ENCODE measurements at regions not wholly inside any gene's neighbourhood (a gene's known extent, or its start where the extent isn't known, plus 50 kb on each side); places are given as distances from the start of the nearest gene placed in this dataset.

DNA sequence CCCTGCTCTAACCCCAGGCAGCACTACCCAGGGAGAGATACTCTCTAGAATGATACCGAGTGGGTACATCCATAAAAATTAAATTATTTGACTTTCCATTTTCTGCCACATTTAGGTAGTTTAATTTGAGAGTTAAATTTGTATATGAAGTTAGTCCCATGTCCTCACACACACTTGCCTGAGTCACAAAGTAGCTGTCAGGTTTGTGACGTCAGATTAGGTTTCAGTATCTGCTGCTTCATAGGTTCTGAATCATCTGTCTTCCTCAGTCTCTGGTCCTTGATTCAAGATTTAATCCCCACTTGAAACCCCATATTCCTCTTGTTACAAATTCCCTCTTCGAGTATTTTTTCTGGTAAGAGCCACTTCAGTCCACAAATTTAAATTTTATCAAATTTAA is 738.6 kb upstream of the FAM98A start:
- no peaks in the 10 kb centered on the region for H3K4me1 ChIP-seq (ENCODE audit: insufficient read depth, low read length)
- H3K4me3 ChIP-seq (ENCODE audit: low read depth in 1 of 2, low read length in 2 of 2), result no peak overlapping the region
- H3K9me3 ChIP-seq (ENCODE audit: low read length), result no peaks in the 10 kb centered on the region
- no peak overlapping the region for H3K27ac ChIP-seq (ENCODE audit: low read depth, low read length)
- no peak overlapping the region for H3K9ac ChIP-seq (ENCODE audit: low read length)
- H3K27me3 ChIP-seq (ENCODE audit: control insufficient read depth in 1 of 2, insufficient read depth in 2 of 2, low read length in 2 of 2), result no peaks in the 10 kb centered on the region
- no peaks in the 10 kb centered on the region for H3K36me3 ChIP-seq (ENCODE audit: insufficient read depth, low read length)

GRCh38 chr2:34332813-34333212 is 733.7 kb upstream of the FAM98A start:
- Histone ChIP-seq H3K27me3 (ENCODE audit: control insufficient read depth in 1 of 2, insufficient read depth in 2 of 2, low read length in 2 of 2) (no peaks in the 10 kb centered on the region), H3K4me3 (ENCODE audit: low read depth in 1 of 2, low read length in 2 of 2) (no peak overlapping the region), H3K9ac (ENCODE audit: low read length) (no peak overlapping the region), H3K9me3 (ENCODE audit: low read length) (no peaks in the 10 kb centered on the region), H3K36me3 (ENCODE audit: insufficient read depth, low read length) (no peaks in the 10 kb centered on the region), H3K27ac (ENCODE audit: low read depth, low read length) (no peak overlapping the region), H3K4me1 (ENCODE audit: insufficient read depth, low read length) (no peaks in the 10 kb centered on the region)

GRCh38 chr2:34320056-34320455 is 721.0 kb upstream of the FAM98A start:
- Histone ChIP-seq H3K9me3 (ENCODE audit: low read length) (no peaks in the 10 kb centered on the region), H3K4me1 (ENCODE audit: insufficient read depth, low read length) (no peaks in the 10 kb centered on the region), H3K36me3 (ENCODE audit: insufficient read depth, low read length) (no peaks in the 10 kb centered on the region), H3K27ac (ENCODE audit: low read depth, low read length) (no peak overlapping the region), H3K4me3 (ENCODE audit: low read depth in 1 of 2, low read length in 2 of 2) (no peak overlapping the region), H3K9ac (ENCODE audit: low read length) (no peak overlapping the region), H3K27me3 (ENCODE audit: control insufficient read depth in 1 of 2, insufficient read depth in 2 of 2, low read length in 2 of 2) (no peaks in the 10 kb centered on the region)

DNA sequence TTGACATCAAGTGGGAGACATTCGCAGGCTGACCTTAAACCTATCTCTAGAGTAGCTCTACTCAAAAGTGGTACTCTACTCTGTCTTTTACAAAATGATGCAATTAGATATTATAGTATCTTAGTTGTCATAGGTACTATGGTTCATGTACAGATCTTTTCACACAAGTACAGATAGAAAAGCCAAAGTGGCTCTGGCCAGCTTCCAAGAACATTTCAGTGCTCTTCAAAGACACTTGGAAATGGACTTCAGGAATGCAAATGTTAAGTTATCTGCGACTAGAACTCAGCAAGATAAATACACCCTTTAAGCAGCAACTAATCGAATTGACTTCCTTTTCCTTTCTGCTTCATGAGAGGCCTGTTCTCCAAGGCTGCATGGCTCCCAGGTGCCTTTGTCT is 718.7 kb upstream of the FAM98A start:
- H3K36me3 ChIP-seq (ENCODE audit: insufficient read depth, low read length), result no peaks in the 10 kb centered on the region
- H3K9me3 ChIP-seq (ENCODE audit: low read length), result no peaks in the 10 kb centered on the region
- H3K27me3 ChIP-seq (ENCODE audit: control insufficient read depth in 1 of 2, insufficient read depth in 2 of 2, low read length in 2 of 2), result no peaks in the 10 kb centered on the region
- no peak overlapping the region for H3K9ac ChIP-seq (ENCODE audit: low read length)
- H3K4me1 ChIP-seq (ENCODE audit: insufficient read depth, low read length), result no peaks in the 10 kb centered on the region
- no peak overlapping the region for H3K4me3 ChIP-seq (ENCODE audit: low read depth in 1 of 2, low read length in 2 of 2)
- H3K27ac ChIP-seq (ENCODE audit: low read depth, low read length), result no peak overlapping the region

- no peak overlapping the region for H3K27ac ChIP-seq (ENCODE audit: low read depth, low read length)
- H3K27me3 ChIP-seq (ENCODE audit: control insufficient read depth in 1 of 2, insufficient read depth in 2 of 2, low read length in 2 of 2), result no peaks in the 10 kb centered on the region
- H3K4me3 ChIP-seq (ENCODE audit: low read depth in 1 of 2, low read length in 2 of 2), result no peak overlapping the region
- no peaks in the 10 kb centered on the region for H3K36me3 ChIP-seq (ENCODE audit: insufficient read depth, low read length)
- no peak overlapping the region for H3K9ac ChIP-seq (ENCODE audit: low read length)
- no peaks in the 10 kb centered on the region for H3K9me3 ChIP-seq (ENCODE audit: low read length)
- H3K4me1 ChIP-seq (ENCODE audit: insufficient read depth, low read length), result no peaks in the 10 kb centered on the region
Observed at GRCh38 chr2:34316788-34317187, 717.7 kb upstream of the FAM98A start.

DNA sequence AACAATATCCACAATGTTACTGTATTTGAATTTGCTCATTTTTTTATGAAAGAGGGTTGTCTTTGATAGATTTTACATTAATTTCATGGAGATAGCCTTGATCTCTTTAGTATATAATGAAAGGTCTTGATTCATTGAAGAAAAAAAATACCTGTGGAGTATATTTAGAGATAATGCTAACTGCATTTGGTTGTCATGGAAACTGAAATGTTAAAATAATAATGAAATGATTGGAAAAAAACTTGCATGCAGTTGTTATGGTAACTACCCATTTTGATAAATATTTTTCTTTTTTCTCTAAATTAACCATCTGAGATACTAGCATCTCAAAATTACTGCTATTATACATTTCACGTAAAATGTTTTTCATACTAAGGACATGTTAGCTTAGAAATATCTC is 712.7 kb upstream of the FAM98A start:
- H3K4me3 ChIP-seq (ENCODE audit: low read depth in 1 of 2, low read length in 2 of 2), result no peak overlapping the region
- no peak overlapping the region for H3K27ac ChIP-seq (ENCODE audit: low read depth, low read length)
- H3K9ac ChIP-seq (ENCODE audit: low read length), result no peak overlapping the region
- H3K36me3 ChIP-seq (ENCODE audit: insufficient read depth, low read length), result no peaks in the 10 kb centered on the region
- no peaks in the 10 kb centered on the region for H3K4me1 ChIP-seq (ENCODE audit: insufficient read depth, low read length)
- H3K9me3 ChIP-seq (ENCODE audit: low read length), result no peaks in the 10 kb centered on the region
- H3K27me3 ChIP-seq (ENCODE audit: control insufficient read depth in 1 of 2, insufficient read depth in 2 of 2, low read length in 2 of 2), result no peaks in the 10 kb centered on the region

- H3K4me3 ChIP-seq (ENCODE audit: low read depth in 1 of 2, low read length in 2 of 2), result no peak overlapping the region
- H3K36me3 ChIP-seq (ENCODE audit: insufficient read depth, low read length), result no peaks in the 10 kb centered on the region
- no peaks in the 10 kb centered on the region for H3K9me3 ChIP-seq (ENCODE audit: low read length)
- H3K9ac ChIP-seq (ENCODE audit: low read length), result no peak overlapping the region
- H3K27me3 ChIP-seq (ENCODE audit: control insufficient read depth in 1 of 2, insufficient read depth in 2 of 2, low read length in 2 of 2), result no peaks in the 10 kb centered on the region
- no peak overlapping the region for H3K27ac ChIP-seq (ENCODE audit: low read depth, low read length)
- no peaks in the 10 kb centered on the region for H3K4me1 ChIP-seq (ENCODE audit: insufficient read depth, low read length)
Observed at GRCh38 chr2:34308140-34308539, 709.0 kb upstream of the FAM98A start.

GRCh38 chr2:34307636-34308035 is 708.5 kb upstream of the FAM98A start:
- no peaks in the 10 kb centered on the region for H3K27me3 ChIP-seq (ENCODE audit: control insufficient read depth in 1 of 2, insufficient read depth in 2 of 2, low read length in 2 of 2)
- no peak overlapping the region for H3K27ac ChIP-seq (ENCODE audit: low read depth, low read length)
- H3K4me3 ChIP-seq (ENCODE audit: low read depth in 1 of 2, low read length in 2 of 2), result no peak overlapping the region
- no peaks in the 10 kb centered on the region for H3K9me3 ChIP-seq (ENCODE audit: low read length)
- H3K4me1 ChIP-seq (ENCODE audit: insufficient read depth, low read length), result no peaks in the 10 kb centered on the region
- H3K36me3 ChIP-seq (ENCODE audit: insufficient read depth, low read length), result no peaks in the 10 kb centered on the region
- no peak overlapping the region for H3K9ac ChIP-seq (ENCODE audit: low read length)

DNA sequence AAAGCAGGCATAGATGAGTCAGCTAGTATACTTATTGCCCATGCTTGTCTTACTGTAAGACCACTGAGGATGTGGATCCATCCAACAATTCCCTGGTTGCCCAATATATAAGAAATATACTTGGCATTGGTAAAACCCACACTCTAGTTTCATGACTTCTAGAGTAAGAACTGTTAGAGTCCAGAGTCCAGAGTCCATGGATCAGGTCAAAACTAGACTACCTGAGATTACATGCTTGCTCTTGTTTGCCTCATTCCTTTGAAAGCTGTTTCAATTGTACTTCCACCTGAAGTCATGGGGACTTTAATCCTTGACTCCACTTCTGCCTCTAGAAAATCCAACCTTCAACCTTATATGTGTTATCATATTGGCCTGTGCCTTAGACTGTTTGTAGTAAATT is 707.6 kb upstream of the FAM98A start:
- no peak overlapping the region for H3K9ac ChIP-seq (ENCODE audit: low read length)
- no peak overlapping the region for H3K4me3 ChIP-seq (ENCODE audit: low read depth in 1 of 2, low read length in 2 of 2)
- H3K4me1 ChIP-seq (ENCODE audit: insufficient read depth, low read length), result no peaks in the 10 kb centered on the region
- no peak overlapping the region for H3K27ac ChIP-seq (ENCODE audit: low read depth, low read length)
- no peaks in the 10 kb centered on the region for H3K9me3 ChIP-seq (ENCODE audit: low read length)
- H3K36me3 ChIP-seq (ENCODE audit: insufficient read depth, low read length), result no peaks in the 10 kb centered on the region
- no peaks in the 10 kb centered on the region for H3K27me3 ChIP-seq (ENCODE audit: control insufficient read depth in 1 of 2, insufficient read depth in 2 of 2, low read length in 2 of 2)

- H3K27ac ChIP-seq (ENCODE audit: low read depth, low read length), result no peak overlapping the region
- H3K27me3 ChIP-seq (ENCODE audit: control insufficient read depth in 1 of 2, insufficient read depth in 2 of 2, low read length in 2 of 2), result no peaks in the 10 kb centered on the region
- H3K4me1 ChIP-seq (ENCODE audit: insufficient read depth, low read length), result no peaks in the 10 kb centered on the region
- H3K36me3 ChIP-seq (ENCODE audit: insufficient read depth, low read length), result no peaks in the 10 kb centered on the region
- no peak overlapping the region for H3K9ac ChIP-seq (ENCODE audit: low read length)
- H3K9me3 ChIP-seq (ENCODE audit: low read length), result no peaks in the 10 kb centered on the region
- no peak overlapping the region for H3K4me3 ChIP-seq (ENCODE audit: low read depth in 1 of 2, low read length in 2 of 2)
Observed at GRCh38 chr2:34305587-34305986, 706.5 kb upstream of the FAM98A start.

DNA sequence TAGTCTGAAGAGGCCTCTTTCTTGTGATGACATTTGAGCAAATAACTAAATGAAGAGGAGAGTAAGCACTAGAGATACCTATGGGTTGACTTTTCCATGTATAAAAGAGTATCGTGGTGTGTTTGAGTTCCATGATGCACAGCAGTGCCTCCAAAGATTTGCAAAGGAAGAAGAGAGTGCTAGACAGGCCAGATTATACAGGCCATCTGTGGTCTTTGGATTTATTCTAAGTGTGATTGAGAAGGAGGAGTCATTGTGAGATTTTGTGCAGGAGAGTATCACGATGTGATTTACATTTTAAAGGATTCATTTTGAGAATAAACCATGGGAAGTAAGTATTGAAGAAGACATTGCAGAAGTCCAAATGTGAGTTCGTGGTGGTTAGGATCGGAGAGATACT is 695.9 kb upstream of the FAM98A start:
- Histone ChIP-seq H3K36me3 (ENCODE audit: insufficient read depth, low read length) (no peaks in the 10 kb centered on the region), H3K4me1 (ENCODE audit: insufficient read depth, low read length) (no peaks in the 10 kb centered on the region), H3K4me3 (ENCODE audit: low read depth in 1 of 2, low read length in 2 of 2) (no peak overlapping the region), H3K27ac (ENCODE audit: low read depth, low read length) (no peak overlapping the region), H3K9ac (ENCODE audit: low read length) (no peak overlapping the region), H3K27me3 (ENCODE audit: control insufficient read depth in 1 of 2, insufficient read depth in 2 of 2, low read length in 2 of 2) (no peaks in the 10 kb centered on the region), H3K9me3 (ENCODE audit: low read length) (no peaks in the 10 kb centered on the region)

DNA sequence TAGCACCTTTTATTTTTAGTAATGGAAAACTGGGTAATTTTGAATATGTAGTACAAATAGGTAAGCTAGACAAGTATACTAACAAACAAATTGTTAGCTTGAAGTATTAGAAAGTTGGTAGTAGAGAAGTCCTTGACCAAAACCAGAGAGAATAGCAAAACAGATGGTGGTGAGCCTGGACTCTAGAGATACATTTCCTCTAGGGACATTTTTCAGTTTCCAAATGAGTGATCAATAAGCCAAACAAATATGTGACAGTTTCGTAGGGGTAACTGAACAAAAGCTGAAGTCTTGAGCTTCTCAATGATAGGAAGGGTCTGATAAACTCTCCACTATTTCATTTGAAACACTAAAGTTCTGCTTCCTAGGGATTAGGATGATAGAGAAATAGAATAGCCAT is 692.0 kb upstream of the FAM98A start:
- no peak overlapping the region for H3K4me3 ChIP-seq (ENCODE audit: low read depth in 1 of 2, low read length in 2 of 2)
- H3K4me1 ChIP-seq (ENCODE audit: insufficient read depth, low read length), result no peaks in the 10 kb centered on the region
- no peak overlapping the region for H3K9ac ChIP-seq (ENCODE audit: low read length)
- H3K27me3 ChIP-seq (ENCODE audit: control insufficient read depth in 1 of 2, insufficient read depth in 2 of 2, low read length in 2 of 2), result no peaks in the 10 kb centered on the region
- no peaks in the 10 kb centered on the region for H3K9me3 ChIP-seq (ENCODE audit: low read length)
- no peaks in the 10 kb centered on the region for H3K36me3 ChIP-seq (ENCODE audit: insufficient read depth, low read length)
- H3K27ac ChIP-seq (ENCODE audit: low read depth, low read length), result no peak overlapping the region

All from muscle layer of colon (tissue), 2 donors.